ENCODE measurements at regions not wholly inside any gene's neighbourhood (a gene's known extent, or its start where the extent isn't known, plus 50 kb on each side); places are given as distances from the start of the nearest gene placed in this dataset.

- in situ Hi-C loops (cut with MboI; ENCODE audit: low sequenced_read_pairs) (no loop called here), intact Hi-C loops (cut with micrococcal nuclease) (no loop called here), dilution Hi-C loops (cut with HindIII; ENCODE audit: low sequenced_read_pairs, unreplicated experiment) (no loop called here)
- no peak overlapping the region for H2BK20ac ChIP-seq (ENCODE audit: low read depth, low read length)
- H3K9me1 ChIP-seq (ENCODE audit: insufficient read depth, low read length), result no peaks in the 10 kb centered on the region
- ATAC-seq (ENCODE audit: low read depth) (peak; percentile 32), DNase-seq (peak; percentile 2)
- H2BK5ac ChIP-seq (ENCODE audit: low read depth, low read length, poor library complexity, severe bottlenecking), result no peak overlapping the region
- TF ChIP-seq NFE2L2 (IDR thresholded peaks at IDR 0.05; ENCODE audit: low read depth, low read length) (no peak), CHD1 (IDR thresholded peaks at IDR 0.05; ENCODE audit: low read depth, low read length) (no peak), RFX5 (IDR thresholded peaks at IDR 0.05; ENCODE audit: low read depth, low read length) (no peak), CEBPB (IDR thresholded peaks at IDR 0.05; ENCODE audit: low read depth, low read length) (no peak), MAZ (IDR thresholded peaks at IDR 0.05; ENCODE audit: borderline replicate concordance, low read depth, low read length) (no peak), POLR2A (IDR thresholded peaks at IDR 0.05; ENCODE audit: low read depth, low read length) (no peak), RCOR1 (IDR thresholded peaks at IDR 0.05; ENCODE audit: insufficient replicate concordance, low read length) (no peak), MXI1 (IDR thresholded peaks at IDR 0.05; ENCODE audit: borderline replicate concordance, low read depth, low read length) (no peak)
- H3K4me3 ChIP-seq (ENCODE audit: insufficient read depth, low read depth, low read length), result no peak overlapping the region
- H2AK9ac ChIP-seq (replicated peaks; ENCODE audit: low read depth, low read length, poor library complexity), result no peak overlapping the region
- H3K9me3 ChIP-seq (ENCODE audit: control insufficient read depth, insufficient read depth, low read length), result peaks cover 17% of the 10 kb centered on the region
- CTCF ChIA-PET, result no interaction called here
- POLR2A ChIA-PET (ENCODE audit: unreplicated experiment), result no interaction called here
- no peak overlapping the region for H3K56ac ChIP-seq (ENCODE audit: extremely low read depth, insufficient read depth, low read length)
- H3K36me3 ChIP-seq (ENCODE audit: control insufficient read depth, insufficient read depth, low read length), result no peaks in the 10 kb centered on the region
- H3K27me3 ChIP-seq (ENCODE audit: control insufficient read depth, insufficient read depth, low read length), result no peaks in the 10 kb centered on the region
- no peak overlapping the region for H4K5ac ChIP-seq (ENCODE audit: low read depth, low read length)
- H3K14ac ChIP-seq (replicated peaks; ENCODE audit: low read depth, low read length), result no peak overlapping the region
- no peak overlapping the region for H4K91ac ChIP-seq (ENCODE audit: insufficient read depth, low read depth, low read length)
- BruUV-seq (replicated peaks), result no TSS peak
- H2BK120ac ChIP-seq (ENCODE audit: low read depth, low read length), result no peak overlapping the region
- no peaks in the 10 kb centered on the region for H3K79me1 ChIP-seq (ENCODE audit: low read depth in 1 of 2, low read length in 2 of 2)
- H2AK5ac ChIP-seq (ENCODE audit: low read depth, low read length), result no peak overlapping the region
- 11% methylated on average over 3 of the region's 7 CpGs; no CpG with 5 or more reads in 1 of the 2 experiments for WGBS, 2 experiments (ENCODE audit: extremely low coverage in 2 of 2, insufficient read length in 1 of 2)
- H4K20me1 ChIP-seq (ENCODE audit: insufficient read depth, low read length), result no peaks in the 10 kb centered on the region
- H3K4ac ChIP-seq (ENCODE audit: low read depth, low read length), result no peak overlapping the region
- H3K27ac ChIP-seq (ENCODE audit: insufficient read depth, low read length), result no peak overlapping the region
- no peak overlapping the region for H3K9ac ChIP-seq (ENCODE audit: low read depth, low read length)
- no peak overlapping the region for H2BK15ac ChIP-seq (ENCODE audit: low read depth, low read length)
- H4K8ac ChIP-seq (ENCODE audit: low read depth in 2 of 2, low read length in 2 of 2), result no peak overlapping the region
- no peak overlapping the region for H3K4me2 ChIP-seq (ENCODE audit: low read depth, low read length)
- no peak overlapping the region for H3K18ac ChIP-seq (ENCODE audit: low read depth, low read length)
- H3K4me1 ChIP-seq (ENCODE audit: control insufficient read depth, insufficient read depth, low read length), result no peaks in the 10 kb centered on the region
- no peak overlapping the region for H2AFZ ChIP-seq (replicated peaks; ENCODE audit: low read length, poor library complexity)
- H3K23ac ChIP-seq (ENCODE audit: low read depth, low read length), result no peak overlapping the region
These were observed 166.5 kb downstream of the TFAP2A start for GRCh38 chr6:10248378-10248843.
